Femur (tissue), 1 donor: ENCODE measurements at regions not wholly inside any gene's neighbourhood (a gene's known extent, or its start where the extent isn't known, plus 50 kb on each side); places are given as distances from the start of the nearest gene placed in this dataset.
"Not testable (repeated sequence)": the region's sequence is repeated elsewhere in the genome, so short reads cannot be mapped to it uniquely, and the experiment has no call there.

ENCODE experiments used
- DNase-seq: peaks from one replicate; pipeline ENCODE4 v3.0.0-alpha.2; 2017

DNA sequence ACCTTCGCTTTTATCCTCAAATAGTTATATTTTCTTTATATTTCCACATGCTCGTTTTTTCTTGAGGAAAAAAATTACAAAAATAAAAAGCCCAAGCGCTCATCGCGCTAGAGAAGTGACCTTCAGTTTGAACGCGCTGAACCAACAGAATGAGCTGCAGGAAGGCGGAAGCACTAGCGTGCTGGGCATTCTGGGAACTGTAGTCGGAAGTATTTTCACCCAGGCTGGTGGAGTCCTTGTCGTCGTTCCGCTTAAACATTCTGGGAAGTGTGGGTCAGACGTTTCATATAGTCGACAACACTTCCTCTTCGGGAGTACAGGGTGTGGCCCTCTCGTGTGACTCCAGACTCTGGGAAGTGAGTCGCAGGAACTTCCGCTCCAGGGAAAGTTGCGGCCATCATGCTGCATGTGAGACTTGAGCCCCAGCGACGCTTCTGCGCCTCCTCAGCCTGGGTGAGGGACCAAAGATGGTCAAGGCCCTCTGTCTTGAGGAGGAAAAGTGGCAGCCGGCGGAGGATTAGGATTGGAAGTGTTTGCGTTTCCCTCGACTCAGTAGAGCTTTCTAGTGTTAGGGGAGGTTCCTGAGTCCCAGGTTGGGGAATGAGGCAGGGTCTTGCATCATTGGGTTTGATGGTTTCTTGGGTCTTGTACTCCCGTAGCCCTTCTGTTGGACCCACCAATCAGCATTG is 84.1 kb upstream of the GPR39 start:
- DNase-seq, result not testable (repeated sequence)

DNA sequence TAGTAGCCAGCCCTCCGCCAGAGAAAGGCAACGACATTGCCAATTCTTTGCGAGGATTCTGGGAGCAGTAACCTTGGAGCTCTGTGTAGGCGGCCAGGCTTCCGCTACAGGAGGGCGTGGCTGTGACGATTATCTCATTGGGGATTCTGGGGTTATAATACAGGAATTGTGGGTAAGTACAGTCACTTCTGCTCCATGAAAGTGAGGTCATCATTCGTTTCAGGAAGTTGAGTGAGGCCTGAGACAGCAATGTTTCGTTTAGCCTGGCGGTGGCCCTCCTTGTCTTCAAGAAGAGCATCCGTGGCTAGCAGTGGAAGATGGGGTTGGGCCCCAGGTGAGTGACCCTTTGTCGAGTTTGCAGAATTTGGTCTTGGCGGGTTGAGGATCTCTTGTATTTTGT is 79.5 kb upstream of the GPR39 start:
- DNase-seq, result not testable (repeated sequence)

DNA sequence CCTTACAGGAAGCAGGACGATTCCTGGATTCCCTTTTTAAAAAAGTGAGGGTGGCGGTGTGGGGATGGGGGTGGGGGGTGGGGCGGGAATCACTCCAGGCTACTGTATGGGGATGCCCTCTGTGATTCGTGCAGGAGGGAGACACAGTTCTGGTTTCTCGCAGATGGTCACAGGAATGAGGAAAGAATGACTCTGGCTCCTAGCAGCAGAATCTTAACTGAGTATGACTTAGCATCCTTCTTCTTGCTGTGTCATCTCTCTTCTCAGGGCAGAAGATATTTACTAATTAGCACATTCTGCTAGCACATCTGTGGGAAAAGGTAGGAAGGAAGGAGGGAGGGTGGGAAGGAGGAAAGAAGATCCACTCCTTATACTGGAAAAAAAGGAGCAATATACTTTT is 78.8 kb upstream of the GPR39 start:
- DNase-seq, result not testable (repeated sequence)

DNA sequence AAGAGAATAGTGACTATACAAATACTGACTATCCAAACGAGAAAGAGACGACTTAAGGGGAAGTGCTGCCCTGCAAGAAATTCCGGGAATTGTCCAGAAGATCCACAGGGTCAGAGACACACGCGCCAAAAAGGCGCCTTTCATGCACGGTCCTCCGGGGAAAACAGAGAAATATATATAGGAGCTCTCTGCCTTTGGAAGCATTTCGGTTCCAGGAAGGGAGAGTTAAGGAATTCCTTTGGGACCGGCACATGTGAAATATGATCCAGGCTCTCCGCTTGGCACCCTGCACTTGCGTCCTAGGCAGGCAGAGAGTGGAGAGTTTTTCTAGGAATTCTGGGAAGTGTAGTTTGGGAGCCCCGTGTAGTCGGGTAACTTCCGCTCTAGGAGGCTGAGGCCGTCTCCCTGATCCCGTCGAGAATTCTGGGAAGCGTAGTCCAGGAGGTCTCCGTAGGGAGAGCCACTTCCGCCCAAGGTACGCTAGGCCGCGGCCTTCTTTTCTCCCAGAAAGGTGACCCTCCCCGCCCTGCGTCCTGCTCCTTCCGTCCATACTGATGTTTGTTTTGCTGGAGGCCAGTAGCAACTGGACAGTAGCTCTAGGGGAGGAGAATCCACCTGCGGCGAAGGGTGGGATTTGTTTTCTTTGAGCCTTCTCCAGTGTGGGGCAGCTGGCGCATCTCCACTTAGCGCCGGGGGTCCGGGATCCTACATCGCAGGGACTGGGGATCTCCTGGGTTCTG is 69.4 kb upstream of the GPR39 start:
- peak; percentile 74 for DNase-seq

DNA sequence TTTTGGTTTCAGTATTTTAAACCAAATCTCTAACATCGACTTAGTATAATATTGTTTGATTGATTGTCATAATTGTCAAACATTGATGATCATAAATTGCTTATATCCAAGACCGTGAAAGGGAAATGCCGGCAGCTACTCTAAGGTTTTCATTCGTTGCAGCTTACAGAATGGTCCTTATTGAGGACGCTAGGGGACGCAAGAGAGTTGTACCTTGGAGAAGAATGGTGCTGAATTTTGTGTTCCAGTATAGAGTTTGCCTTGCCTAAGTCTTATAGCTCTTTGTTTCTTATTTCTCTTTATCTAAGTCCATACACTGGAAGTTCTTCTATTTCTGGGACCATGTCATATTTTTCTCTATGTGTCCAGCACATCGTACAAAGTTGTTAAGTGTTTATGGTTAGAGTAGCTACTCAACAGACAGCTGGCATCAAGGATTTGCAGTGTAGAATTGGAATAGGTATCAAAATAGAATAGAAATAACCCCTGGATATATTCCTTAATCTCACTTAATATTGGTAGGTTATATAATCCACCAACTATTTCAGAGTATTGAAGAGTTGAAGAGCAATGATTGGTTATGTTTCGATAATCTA is 67.4 kb upstream of the GPR39 start:
- not testable (repeated sequence) for DNase-seq

GRCh38 chr2:132351668-132352067 is 64.9 kb upstream of the GPR39 start:
- DNase-seq, result not testable (repeated sequence)

DNA sequence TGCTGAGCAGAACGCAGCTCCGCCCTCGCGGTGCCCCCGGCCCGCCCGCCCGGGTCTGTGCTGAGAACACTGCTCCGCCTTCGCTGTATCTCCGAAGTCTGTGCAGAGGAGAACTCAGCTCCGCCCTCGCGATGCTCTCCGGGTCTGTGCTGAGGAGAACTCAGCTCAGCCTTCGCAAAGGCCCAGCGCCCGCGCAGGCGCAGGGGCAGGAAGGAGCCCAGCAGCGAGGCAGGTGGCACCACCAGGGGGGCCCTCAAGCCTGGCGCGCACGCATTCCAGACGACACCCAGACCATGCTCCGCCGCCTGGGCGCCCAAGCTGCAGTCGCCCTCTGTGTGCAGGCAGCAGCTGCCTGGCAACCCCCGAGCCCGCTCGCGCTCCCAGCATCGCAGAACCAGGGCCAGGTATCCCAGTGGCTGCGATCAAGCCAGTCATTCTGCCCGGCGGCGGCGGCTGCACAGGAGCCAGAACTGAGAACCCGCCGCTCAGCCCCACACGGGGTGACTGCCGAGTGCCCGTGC is 64.1 kb upstream of the GPR39 start:
- DNase-seq, result peak; percentile 40

DNA sequence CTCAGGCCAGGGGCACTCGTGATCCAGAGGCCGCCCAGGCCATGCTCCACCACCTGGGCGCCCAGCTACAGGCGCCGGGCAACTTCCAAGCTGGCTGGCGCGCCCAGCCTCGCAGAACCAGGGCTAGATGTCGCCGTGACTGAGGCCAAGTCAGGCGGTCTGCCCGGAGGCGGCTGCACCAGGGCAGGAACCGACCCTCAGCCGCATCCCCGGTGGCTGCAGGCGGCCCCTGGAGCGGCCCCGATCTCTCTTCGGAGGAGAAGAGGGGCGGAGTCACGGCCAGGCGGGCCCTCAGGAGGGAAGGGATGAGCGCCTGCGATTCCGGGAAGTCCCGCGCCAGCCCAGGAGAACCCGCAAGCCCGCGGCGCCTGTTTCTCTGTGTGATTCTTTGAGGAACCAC is 63.2 kb upstream of the GPR39 start:
- DNase-seq, result peak; percentile 24

DNA sequence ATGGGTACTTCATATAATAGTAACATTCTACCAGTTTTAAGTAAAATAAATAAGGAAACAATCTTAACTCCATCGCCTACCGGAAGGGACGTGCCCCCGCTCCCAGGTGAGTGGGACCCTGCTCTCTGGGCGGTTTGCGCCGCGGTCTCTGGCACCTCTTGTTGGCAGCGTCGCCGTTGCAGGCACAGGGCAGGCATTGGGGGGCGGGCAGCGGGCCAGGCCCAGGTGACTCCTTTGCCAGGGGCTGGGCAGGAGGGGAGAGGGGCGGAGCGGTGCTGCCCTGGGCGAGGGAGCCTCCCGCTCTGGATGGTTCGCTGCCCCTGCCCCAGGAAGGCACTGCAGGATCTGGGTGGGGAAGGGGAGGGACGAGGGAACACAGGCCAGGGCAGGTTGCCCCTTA is 55.6 kb upstream of the GPR39 start:
- not testable (repeated sequence) for DNase-seq

DNA sequence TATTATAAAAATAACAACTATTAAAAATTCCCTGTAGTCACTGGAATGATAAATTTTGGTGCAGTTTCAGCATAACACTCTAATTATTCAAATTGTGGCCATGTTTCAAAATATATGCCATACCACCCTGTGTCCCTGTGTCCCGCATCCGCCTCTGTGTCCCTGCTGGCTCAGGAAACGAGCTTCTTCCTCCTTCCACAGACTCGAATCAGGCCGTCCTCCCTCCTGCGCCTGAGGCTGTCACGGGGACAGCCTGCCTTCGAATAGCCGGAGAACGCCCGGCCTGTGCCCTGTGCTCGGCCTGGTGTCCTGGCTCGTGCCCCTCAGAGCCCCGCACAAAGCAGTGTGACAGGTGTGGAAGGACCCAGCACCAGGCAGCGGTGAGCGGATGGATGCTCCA is 55.1 kb upstream of the GPR39 start:
- DNase-seq, result not testable (repeated sequence)

DNA sequence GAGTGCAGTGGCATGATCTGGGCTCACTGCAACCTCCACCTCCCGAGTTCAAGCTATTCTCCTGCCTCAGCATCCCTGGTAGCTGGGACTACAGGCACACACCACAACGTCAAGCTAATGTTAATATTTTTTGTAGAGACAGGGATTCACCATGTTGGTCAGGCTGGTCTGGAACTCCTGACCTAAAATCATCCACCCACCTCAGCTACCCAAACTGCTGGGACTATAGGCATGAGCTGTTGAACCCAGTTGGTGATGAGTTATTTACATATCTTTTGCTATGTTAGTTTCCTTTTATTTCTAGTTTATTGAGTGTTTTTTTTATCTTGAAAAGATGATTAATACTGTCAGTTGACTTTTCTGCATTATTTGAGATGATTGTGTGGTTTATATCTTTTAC is 53.3 kb upstream of the GPR39 start:
- not testable (repeated sequence) for DNase-seq

DNA sequence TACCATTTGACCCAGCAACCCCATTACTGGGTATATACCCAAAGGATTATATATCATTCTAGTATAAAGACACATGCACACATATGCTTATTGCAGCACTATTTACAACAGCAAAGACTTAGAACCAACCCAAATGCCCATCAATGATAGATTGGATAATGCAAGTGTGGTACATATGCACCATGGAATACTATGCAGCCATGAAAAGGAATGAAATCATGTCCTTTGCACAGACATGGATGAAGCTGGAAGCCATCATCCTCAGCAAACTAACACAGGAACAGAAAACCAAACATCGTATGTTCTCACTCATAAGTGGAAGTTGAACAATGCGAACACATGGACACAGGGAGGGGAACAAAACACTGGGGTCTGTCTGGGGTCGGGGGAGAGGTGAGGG is 50.6 kb upstream of the GPR39 start:
- DNase-seq, result not testable (repeated sequence)

- no peak for DNase-seq
Measured at GRCh38 chr2:132366421-132367180, 50.0 kb upstream of the GPR39 start.
